ENCODE measurements at regions not wholly inside any gene's neighbourhood (a gene's known extent, or its start where the extent isn't known, plus 50 kb on each side); places are given as distances from the start of the nearest gene placed in this dataset.

GRCh38 chr3:25367025-25367424, 61.0 kb upstream of the RARB start:
- no peak overlapping the region for H3K4me3 ChIP-seq (ENCODE audit: control insufficient read depth in 2 of 3, extremely low read depth in 1 of 3, insufficient read depth in 2 of 3, low read depth in 1 of 3, low read length in 3 of 3)
- H2AFZ ChIP-seq (ENCODE audit: control insufficient read depth, low read length): no peak overlapping the region
- no peak overlapping the region for H3K9ac ChIP-seq (ENCODE audit: control insufficient read depth, extremely low read depth, insufficient read depth, low read length)
- no peaks in the 10 kb centered on the region for H3K36me3 ChIP-seq (ENCODE audit: control insufficient read depth in 2 of 2, extremely low read depth in 1 of 2, insufficient read depth in 2 of 2, low read length in 2 of 2)
- no peaks in the 10 kb centered on the region for H4K20me1 ChIP-seq (ENCODE audit: control insufficient read depth, extremely low read depth, insufficient read depth, low read length)
- DNase-seq (ENCODE audit: low read depth, low spot score) (no peak), FAIRE-seq (no peak)
- H3K4me2 ChIP-seq (ENCODE audit: control insufficient read depth, extremely low read depth, insufficient read depth, low read depth, low read length): no peak overlapping the region
- H3K9me3 ChIP-seq (ENCODE audit: control insufficient read depth, low read depth, low read length): no peaks in the 10 kb centered on the region
- no peaks in the 10 kb centered on the region for H3K27me3 ChIP-seq (ENCODE audit: control insufficient read depth, extremely low read depth, insufficient read depth, low read length)
- H3K9me1 ChIP-seq (ENCODE audit: control insufficient read depth, extremely low read depth, insufficient read depth, low read length): no peaks in the 10 kb centered on the region
- no peaks in the 10 kb centered on the region for H3K79me2 ChIP-seq (ENCODE audit: control insufficient read depth, insufficient read depth, low read length)
- TF ChIP-seq CTCF (optimal IDR thresholded peaks at IDR 0.05 in 1 of 3, IDR thresholded peaks at IDR 0.05 in 1 of 3, conservative IDR thresholded peaks at IDR 0.05 in 1 of 3; ENCODE audit: extremely low read depth in 1 of 3, insufficient read depth in 2 of 3, low read length in 3 of 3): no peak
- no peak for TF ChIP-seq EZH2 (IDR thresholded peaks at IDR 0.05; ENCODE audit: low read length)
- no peaks in the 10 kb centered on the region for H3K4me1 ChIP-seq (ENCODE audit: control insufficient read depth, extremely low read depth, insufficient read depth, low read length)
- dilution Hi-C loops (cut with MboI; ENCODE audit: extremely low pct_ligation_motif_present, low sequenced_read_pairs): no loop called here
- H3K27ac ChIP-seq (ENCODE audit: control insufficient read depth, insufficient read depth, low read length): no peak overlapping the region

GRCh38 chr3:25372167-25372566, 55.9 kb upstream of the RARB start:
- Histone ChIP-seq H3K27ac (ENCODE audit: control insufficient read depth, insufficient read depth, low read length) (no peak overlapping the region), H3K4me1 (ENCODE audit: control insufficient read depth, extremely low read depth, insufficient read depth, low read length) (no peaks in the 10 kb centered on the region), H3K9ac (ENCODE audit: control insufficient read depth, extremely low read depth, insufficient read depth, low read length) (no peak overlapping the region), H3K27me3 (ENCODE audit: control insufficient read depth, extremely low read depth, insufficient read depth, low read length) (no peaks in the 10 kb centered on the region), H3K4me3 (ENCODE audit: control insufficient read depth in 2 of 3, extremely low read depth in 1 of 3, insufficient read depth in 2 of 3, low read depth in 1 of 3, low read length in 3 of 3) (no peak overlapping the region), H3K36me3 (ENCODE audit: control insufficient read depth in 2 of 2, extremely low read depth in 1 of 2, insufficient read depth in 2 of 2, low read length in 2 of 2) (no peaks in the 10 kb centered on the region), H3K79me2 (ENCODE audit: control insufficient read depth, insufficient read depth, low read length) (no peaks in the 10 kb centered on the region), H3K4me2 (ENCODE audit: control insufficient read depth, extremely low read depth, insufficient read depth, low read depth, low read length) (no peak overlapping the region), H3K9me1 (ENCODE audit: control insufficient read depth, extremely low read depth, insufficient read depth, low read length) (no peaks in the 10 kb centered on the region), H3K9me3 (ENCODE audit: control insufficient read depth, low read depth, low read length) (no peaks in the 10 kb centered on the region), H4K20me1 (ENCODE audit: control insufficient read depth, extremely low read depth, insufficient read depth, low read length) (no peaks in the 10 kb centered on the region), H2AFZ (ENCODE audit: control insufficient read depth, low read length) (no peak overlapping the region)
- dilution Hi-C loops (cut with MboI; ENCODE audit: extremely low pct_ligation_motif_present, low sequenced_read_pairs): no loop called here
- TF ChIP-seq CTCF (optimal IDR thresholded peaks at IDR 0.05 in 1 of 3, IDR thresholded peaks at IDR 0.05 in 1 of 3, conservative IDR thresholded peaks at IDR 0.05 in 1 of 3; ENCODE audit: extremely low read depth in 1 of 3, insufficient read depth in 2 of 3, low read length in 3 of 3) (no peak), EZH2 (IDR thresholded peaks at IDR 0.05; ENCODE audit: low read length) (no peak)
- no peak for FAIRE-seq
- DNase-seq (ENCODE audit: low read depth, low spot score): no peak
